ENCODE measurements at regions not wholly inside any gene's neighbourhood (a gene's known extent, or its start where the extent isn't known, plus 50 kb on each side); places are given as distances from the start of the nearest gene placed in this dataset.

DNA sequence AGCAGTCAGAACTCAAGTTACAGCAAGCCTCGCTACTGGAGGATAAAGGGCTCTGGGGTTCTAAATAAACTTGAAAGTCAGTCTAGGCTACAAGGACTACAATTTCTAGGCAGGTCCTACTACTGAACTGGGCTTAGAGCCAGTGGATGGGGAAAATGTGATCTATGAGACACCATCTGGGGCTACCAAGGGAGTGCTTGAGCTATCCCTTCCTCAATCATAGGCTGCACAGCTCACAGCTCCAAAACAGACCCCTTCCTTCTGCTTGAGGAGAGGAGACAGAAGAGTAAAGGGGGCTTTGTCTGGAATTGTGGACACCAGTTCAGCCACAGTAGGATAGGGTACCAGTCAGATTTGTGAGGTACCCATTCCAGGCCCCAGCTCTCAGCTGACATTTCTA, 145.8 kb upstream of the SNX7 start:
- TF ChIP-seq, protein P1, sequence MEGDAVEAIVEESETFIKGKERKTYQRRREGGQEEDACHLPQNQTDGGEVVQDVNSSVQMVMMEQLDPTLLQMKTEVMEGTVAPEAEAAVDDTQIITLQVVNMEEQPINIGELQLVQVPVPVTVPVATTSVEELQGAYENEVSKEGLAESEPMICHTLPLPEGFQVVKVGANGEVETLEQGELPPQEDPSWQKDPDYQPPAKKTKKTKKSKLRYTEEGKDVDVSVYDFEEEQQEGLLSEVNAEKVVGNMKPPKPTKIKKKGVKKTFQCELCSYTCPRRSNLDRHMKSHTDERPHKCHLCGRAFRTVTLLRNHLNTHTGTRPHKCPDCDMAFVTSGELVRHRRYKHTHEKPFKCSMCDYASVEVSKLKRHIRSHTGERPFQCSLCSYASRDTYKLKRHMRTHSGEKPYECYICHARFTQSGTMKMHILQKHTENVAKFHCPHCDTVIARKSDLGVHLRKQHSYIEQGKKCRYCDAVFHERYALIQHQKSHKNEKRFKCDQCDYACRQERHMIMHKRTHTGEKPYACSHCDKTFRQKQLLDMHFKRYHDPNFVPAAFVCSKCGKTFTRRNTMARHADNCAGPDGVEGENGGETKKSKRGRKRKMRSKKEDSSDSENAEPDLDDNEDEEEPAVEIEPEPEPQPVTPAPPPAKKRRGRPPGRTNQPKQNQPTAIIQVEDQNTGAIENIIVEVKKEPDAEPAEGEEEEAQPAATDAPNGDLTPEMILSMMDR (IDR thresholded peaks at IDR 0.05; ENCODE audit: insufficient read depth, low read length) = no peak
- no peak for TF ChIP-seq REST (IDR thresholded peaks at IDR 0.05; ENCODE audit: insufficient replicate concordance, low read depth)
- no peak for TF ChIP-seq POLR2AphosphoS5 (IDR thresholded peaks at IDR 0.05; ENCODE audit: low read depth)
- no peak for TF ChIP-seq SPI1 (IDR thresholded peaks at IDR 0.05; ENCODE audit: borderline replicate concordance, low read depth)
- TF ChIP-seq GABPA (IDR thresholded peaks at IDR 0.05; ENCODE audit: low read depth) = no peak
